Kidney epithelial cell (primary cell): ENCODE measurements at regions not wholly inside any gene's neighbourhood (a gene's known extent, or its start where the extent isn't known, plus 50 kb on each side); places are given as distances from the start of the nearest gene placed in this dataset.

Source experiments
- DNase-seq: peaks from one replicate; pipeline ENCODE4 v3.0.0-alpha.2; 2010; ENCODE audit warnings: low read depth
- H3K27me3 ChIP-seq: 2 replicates; pipeline ENCODE4 v1.6.0; 2011; ENCODE audit warnings: low read length; ENCODE audit not compliant: control insufficient read depth, insufficient read depth
- H3K36me3 ChIP-seq: 2 replicates; pipeline ENCODE4 v1.5.1; 2011; ENCODE audit warnings: low read length; ENCODE audit not compliant: control insufficient read depth, insufficient read depth
- H3K4me3 ChIP-seq: 2 replicates; pipeline ENCODE4 v1.5.1; 2011; ENCODE audit warnings: low read depth, mild to moderate bottlenecking, control low read depth, low read length
- TF ChIP-seq, protein P1 (sequence below): IDR thresholded peaks from 2 replicates; pipeline ENCODE4 v1.5.1; 2011; ENCODE audit warnings: mild to moderate bottlenecking, moderate library complexity, low read length, control low read depth, inconsistent platforms; ENCODE audit not compliant: insufficient read depth, poor library complexity, severe bottlenecking

GRCh38 chr2:75870651-75871137 lies 160.0 kb upstream of the GCFC2 start:
- DNase-seq = no peak
- H3K4me3 ChIP-seq = no peak overlapping the region
- H3K27me3 ChIP-seq = no peaks in the 10 kb centered on the region
- no peaks in the 10 kb centered on the region for H3K36me3 ChIP-seq
- TF ChIP-seq, protein P1, sequence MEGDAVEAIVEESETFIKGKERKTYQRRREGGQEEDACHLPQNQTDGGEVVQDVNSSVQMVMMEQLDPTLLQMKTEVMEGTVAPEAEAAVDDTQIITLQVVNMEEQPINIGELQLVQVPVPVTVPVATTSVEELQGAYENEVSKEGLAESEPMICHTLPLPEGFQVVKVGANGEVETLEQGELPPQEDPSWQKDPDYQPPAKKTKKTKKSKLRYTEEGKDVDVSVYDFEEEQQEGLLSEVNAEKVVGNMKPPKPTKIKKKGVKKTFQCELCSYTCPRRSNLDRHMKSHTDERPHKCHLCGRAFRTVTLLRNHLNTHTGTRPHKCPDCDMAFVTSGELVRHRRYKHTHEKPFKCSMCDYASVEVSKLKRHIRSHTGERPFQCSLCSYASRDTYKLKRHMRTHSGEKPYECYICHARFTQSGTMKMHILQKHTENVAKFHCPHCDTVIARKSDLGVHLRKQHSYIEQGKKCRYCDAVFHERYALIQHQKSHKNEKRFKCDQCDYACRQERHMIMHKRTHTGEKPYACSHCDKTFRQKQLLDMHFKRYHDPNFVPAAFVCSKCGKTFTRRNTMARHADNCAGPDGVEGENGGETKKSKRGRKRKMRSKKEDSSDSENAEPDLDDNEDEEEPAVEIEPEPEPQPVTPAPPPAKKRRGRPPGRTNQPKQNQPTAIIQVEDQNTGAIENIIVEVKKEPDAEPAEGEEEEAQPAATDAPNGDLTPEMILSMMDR = no peak

GRCh38 chr2:75870133-75870532 lies 159.4 kb upstream of the GCFC2 start:
- TF ChIP-seq, protein P1 = no peak
- H3K4me3 ChIP-seq = no peak overlapping the region
- DNase-seq = no peak
- H3K36me3 ChIP-seq = no peaks in the 10 kb centered on the region
- H3K27me3 ChIP-seq = no peaks in the 10 kb centered on the region

GRCh38 chr2:75865702-75866101 lies 155.0 kb upstream of the GCFC2 start:
- Histone ChIP-seq H3K4me3 (no peak overlapping the region), H3K27me3 (no peaks in the 10 kb centered on the region), H3K36me3 (no peaks in the 10 kb centered on the region)
- TF ChIP-seq, protein P1 = no peak
- no peak for DNase-seq

GRCh38 chr2:75865083-75865482 lies 154.4 kb upstream of the GCFC2 start:
- TF ChIP-seq, protein P1 = no peak
- H3K4me3 ChIP-seq = no peak overlapping the region
- DNase-seq = no peak

DNA sequence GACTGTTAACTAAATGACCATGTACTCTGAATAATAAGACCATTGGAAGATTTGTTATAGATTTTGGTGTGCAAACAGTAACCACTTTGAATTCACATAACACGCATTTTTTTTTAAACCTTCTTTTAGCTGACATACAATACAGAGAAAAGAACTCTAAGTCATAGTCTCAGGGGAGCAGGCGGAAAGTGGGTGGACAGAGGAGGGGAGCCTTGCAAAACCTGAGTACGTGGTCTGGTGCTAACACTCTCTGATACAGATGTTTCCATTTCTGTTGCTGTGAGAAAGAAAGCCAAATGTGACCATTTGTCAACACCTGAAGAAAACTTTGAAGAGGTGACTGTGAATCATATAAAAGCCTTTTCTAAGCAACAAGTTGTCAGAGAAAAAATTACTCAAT lies 151.8 kb upstream of the GCFC2 start:
- TF ChIP-seq, protein P1 = no peak
- H3K36me3 ChIP-seq = no peaks in the 10 kb centered on the region
- no peak overlapping the region for H3K4me3 ChIP-seq
- no peak for DNase-seq
- no peaks in the 10 kb centered on the region for H3K27me3 ChIP-seq

More at GRCh38 chr2:75865083-75865482, 154.4 kb upstream of the GCFC2 start:
- H3K27me3 ChIP-seq = no peaks in the 10 kb centered on the region
- H3K36me3 ChIP-seq = no peaks in the 10 kb centered on the region

DNA sequence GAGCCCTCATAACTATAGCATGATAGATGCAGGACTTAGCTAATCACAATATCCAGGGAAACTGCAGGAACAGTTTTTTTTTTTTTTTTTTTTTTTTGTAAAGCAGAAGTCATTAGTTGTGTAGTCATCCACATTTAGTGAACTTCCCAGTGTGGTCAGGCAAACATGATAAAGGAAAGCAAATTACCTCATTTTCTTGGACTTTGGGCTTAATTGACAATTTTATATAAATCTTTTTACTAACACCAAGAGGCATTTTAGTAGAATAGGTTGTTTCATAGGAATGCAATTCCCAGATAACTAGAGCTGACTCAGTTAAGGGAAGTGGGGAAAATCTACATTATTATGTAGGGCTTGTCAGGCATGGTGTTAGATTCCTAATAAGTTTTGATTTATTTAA lies 142.7 kb upstream of the GCFC2 start:
- Histone ChIP-seq H3K27me3 (no peaks in the 10 kb centered on the region), H3K4me3 (no peak overlapping the region), H3K36me3 (no peaks in the 10 kb centered on the region)
- no peak for DNase-seq
- TF ChIP-seq, protein P1 = no peak
